Calu3 (cell line): ENCODE measurements at regions not wholly inside any gene's neighbourhood (a gene's known extent, or its start where the extent isn't known, plus 50 kb on each side); places are given as distances from the start of the nearest gene placed in this dataset.
"Not testable (repeated sequence)": the region's sequence is repeated elsewhere in the genome, so short reads cannot be mapped to it uniquely, and the experiment has no call there.

Source experiments
- BruUV-seq: library from RNA; stranded (reverse); fragments of 400-500 nt; replicated peaks from 2 replicates; lab custom pipeline; 2021; lab: Mats Ljungman, UMichigan
- CTCF ChIA-PET: fragments of 300-600 bp; sonication (Branson Sonifier 250); formaldehyde crosslinking; loops from one replicate; lab custom pipeline; 2022; ENCODE audit warnings: antibody characterized with exemption; lab: Charles Lee
- DNase-seq: peaks from one replicate; pipeline ENCODE4 v3.0.0; 2022
- H3K27ac Mint-ChIP-seq: one replicate; pipeline ENCODE4 v1.8.0; 2022; ENCODE audit warnings: mixed read lengths; ENCODE audit not compliant: unreplicated experiment
- H3K27me3 Mint-ChIP-seq: one replicate; pipeline ENCODE4 v1.8.0; 2022; ENCODE audit warnings: mixed read lengths; ENCODE audit not compliant: unreplicated experiment
- H3K36me3 Mint-ChIP-seq: one replicate; pipeline ENCODE4 v1.8.0; 2022; ENCODE audit warnings: mild to moderate bottlenecking, moderate library complexity, mixed read lengths; ENCODE audit not compliant: insufficient read depth, unreplicated experiment
- H3K4me1 Mint-ChIP-seq: one replicate; pipeline ENCODE4 v1.8.0; 2022; ENCODE audit warnings: mild to moderate bottlenecking, low read depth, mixed read lengths; ENCODE audit not compliant: unreplicated experiment
- H3K4me3 Mint-ChIP-seq: one replicate; pipeline ENCODE4 v1.8.0; 2022; ENCODE audit warnings: mild to moderate bottlenecking, low read depth, moderate library complexity, mixed read lengths; ENCODE audit not compliant: unreplicated experiment
- H3K9me3 Mint-ChIP-seq: one replicate; pipeline ENCODE4 v1.8.0; 2022; ENCODE audit warnings: low read depth, mixed read lengths; ENCODE audit not compliant: unreplicated experiment
- intact Hi-C: fragments of 100-400 bp; cut with micrococcal nuclease; formaldehyde crosslinking; loops from one replicate; pipeline ENCODE4 v1.10.0; 2022; ENCODE audit not compliant: unreplicated experiment
- TF ChIP-seq, protein P1 (sequence below): fragments of 200-600 bp; IDR thresholded peaks from one replicate; pipeline ENCODE4 v1.8.0; 2022; ENCODE audit warnings: antibody characterized with exemption; ENCODE audit not compliant: unreplicated experiment

- BruUV-seq = no TSS peak
- H3K27ac Mint-ChIP-seq = no peak overlapping the region
- DNase-seq = no peak
- no peaks in the 10 kb centered on the region for H3K4me1 Mint-ChIP-seq
- no peak overlapping the region for H3K4me3 Mint-ChIP-seq
- no peaks in the 10 kb centered on the region for H3K9me3 Mint-ChIP-seq
- intact Hi-C loops = no loop called here
- TF ChIP-seq, protein P1, sequence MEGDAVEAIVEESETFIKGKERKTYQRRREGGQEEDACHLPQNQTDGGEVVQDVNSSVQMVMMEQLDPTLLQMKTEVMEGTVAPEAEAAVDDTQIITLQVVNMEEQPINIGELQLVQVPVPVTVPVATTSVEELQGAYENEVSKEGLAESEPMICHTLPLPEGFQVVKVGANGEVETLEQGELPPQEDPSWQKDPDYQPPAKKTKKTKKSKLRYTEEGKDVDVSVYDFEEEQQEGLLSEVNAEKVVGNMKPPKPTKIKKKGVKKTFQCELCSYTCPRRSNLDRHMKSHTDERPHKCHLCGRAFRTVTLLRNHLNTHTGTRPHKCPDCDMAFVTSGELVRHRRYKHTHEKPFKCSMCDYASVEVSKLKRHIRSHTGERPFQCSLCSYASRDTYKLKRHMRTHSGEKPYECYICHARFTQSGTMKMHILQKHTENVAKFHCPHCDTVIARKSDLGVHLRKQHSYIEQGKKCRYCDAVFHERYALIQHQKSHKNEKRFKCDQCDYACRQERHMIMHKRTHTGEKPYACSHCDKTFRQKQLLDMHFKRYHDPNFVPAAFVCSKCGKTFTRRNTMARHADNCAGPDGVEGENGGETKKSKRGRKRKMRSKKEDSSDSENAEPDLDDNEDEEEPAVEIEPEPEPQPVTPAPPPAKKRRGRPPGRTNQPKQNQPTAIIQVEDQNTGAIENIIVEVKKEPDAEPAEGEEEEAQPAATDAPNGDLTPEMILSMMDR = no peak
- no peaks in the 10 kb centered on the region for H3K27me3 Mint-ChIP-seq
- H3K36me3 Mint-ChIP-seq = no peaks in the 10 kb centered on the region
- CTCF ChIA-PET = no interaction called here
Observed at GRCh38 chr3:98701071-98701675, 62.0 kb upstream of the ST3GAL6 start.

GRCh38 chr3:98702166-98702565, 61.0 kb upstream of the ST3GAL6 start:
- Mint-ChIP-seq H3K4me1 (no peaks in the 10 kb centered on the region), H3K4me3 (no peak overlapping the region), H3K27ac (no peak overlapping the region), H3K27me3 (no peaks in the 10 kb centered on the region), H3K36me3 (no peaks in the 10 kb centered on the region), H3K9me3 (no peaks in the 10 kb centered on the region)
- intact Hi-C loops = no loop called here
- TF ChIP-seq, protein P1 = no peak
- CTCF ChIA-PET = no interaction called here
- BruUV-seq = no TSS peak
- no peak for DNase-seq

DNA sequence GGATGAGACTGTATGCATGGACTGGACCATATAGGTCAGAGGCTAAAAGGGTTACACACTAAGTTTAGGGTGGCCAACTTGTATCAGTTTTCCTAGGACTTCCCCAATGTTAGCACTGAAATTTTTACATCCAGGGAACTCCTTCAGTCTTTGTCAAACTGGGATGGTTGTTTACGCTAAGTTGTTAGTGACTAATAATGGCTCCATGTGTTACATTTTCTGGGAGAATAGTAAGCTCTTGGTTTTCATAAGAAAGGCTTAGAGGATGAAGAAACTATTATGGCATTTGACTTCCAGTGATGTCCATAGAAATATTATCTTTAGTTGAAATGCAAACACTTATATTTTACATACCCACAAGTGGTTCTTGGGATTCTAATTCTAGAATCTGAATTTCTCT, 57.9 kb upstream of the ST3GAL6 start:
- DNase-seq = no peak
- intact Hi-C loops = no loop called here
- Mint-ChIP-seq H3K27ac (no peak overlapping the region), H3K4me3 (no peak overlapping the region), H3K4me1 (no peaks in the 10 kb centered on the region), H3K36me3 (no peaks in the 10 kb centered on the region), H3K9me3 (no peaks in the 10 kb centered on the region), H3K27me3 (no peaks in the 10 kb centered on the region)
- TF ChIP-seq, protein P1 = no peak
- BruUV-seq = no TSS peak
- CTCF ChIA-PET = no interaction called here

GRCh38 chr3:98705694-98706093, 57.4 kb upstream of the ST3GAL6 start:
- H3K27me3 Mint-ChIP-seq = no peaks in the 10 kb centered on the region
- no peaks in the 10 kb centered on the region for H3K36me3 Mint-ChIP-seq
- DNase-seq = no peak
- intact Hi-C loops = no loop called here
- H3K9me3 Mint-ChIP-seq = no peaks in the 10 kb centered on the region
- CTCF ChIA-PET = no interaction called here
- TF ChIP-seq, protein P1 = no peak
- H3K4me3 Mint-ChIP-seq = no peak overlapping the region
- BruUV-seq = no TSS peak
- H3K27ac Mint-ChIP-seq = no peak overlapping the region
- no peaks in the 10 kb centered on the region for H3K4me1 Mint-ChIP-seq

- H3K27ac Mint-ChIP-seq, DNase-seq, intact Hi-C loops, H3K9me3 Mint-ChIP-seq, BruUV-seq, H3K4me3 Mint-ChIP-seq, CTCF ChIA-PET, H3K4me1 Mint-ChIP-seq, H3K36me3 Mint-ChIP-seq, H3K27me3 Mint-ChIP-seq: not testable (repeated sequence)
Observed at GRCh38 chr3:98708681-98709080, 54.5 kb upstream of the ST3GAL6 start.
